Fibroblast of villous mesenchyme (primary cell): ENCODE measurements at regions not wholly inside any gene's neighbourhood (a gene's known extent, or its start where the extent isn't known, plus 50 kb on each side); places are given as distances from the start of the nearest gene placed in this dataset.
A peak's percentile ranks its signal among the peaks of the same experiment; 100 is the strongest.
"Not testable (repeated sequence)": the region's sequence is repeated elsewhere in the genome, so short reads cannot be mapped to it uniquely, and the experiment has no call there.

Experiments used
- DNase-seq: peaks from one replicate; pipeline ENCODE4 v3.0.0-alpha.2; 2010; ENCODE audit warnings: low read depth
- H3K4me3 ChIP-seq: 2 replicates; pipeline ENCODE4 v1.5.1; 2011; ENCODE audit warnings: low read depth, mild to moderate bottlenecking, low read length
- CTCF ChIP-seq: IDR thresholded peaks from 2 replicates; pipeline ENCODE4 v1.5.1; 2012; ENCODE audit warnings: low read depth, mild to moderate bottlenecking, low read length; ENCODE audit not compliant: insufficient read depth

GRCh38 chr1:100799954-100800612 is 80.5 kb downstream of the VCAM1 start:
- H3K4me3 ChIP-seq, result no peak overlapping the region
- peak; percentile 61 for DNase-seq
- TF ChIP-seq CTCF, result no peak

GRCh38 chr1:100801256-100801655 is 81.7 kb downstream of the VCAM1 start:
- not testable (repeated sequence) for H3K4me3 ChIP-seq, DNase-seq

- DNase-seq, H3K4me3 ChIP-seq: not testable (repeated sequence)
These were observed 83.7 kb downstream of the VCAM1 start for GRCh38 chr1:100803280-100803679.

GRCh38 chr1:100806601-100807000 is 87.1 kb downstream of the VCAM1 start:
- no peak for TF ChIP-seq CTCF
- DNase-seq, result no peak
- no peak overlapping the region for H3K4me3 ChIP-seq

- no peak overlapping the region for H3K4me3 ChIP-seq
- TF ChIP-seq CTCF, result no peak
- DNase-seq, result no peak
These were observed 84.3 kb downstream of the EXTL2 start for GRCh38 chr1:100810360-100810759.

- no peak overlapping the region for H3K4me3 ChIP-seq
- no peak for TF ChIP-seq CTCF
- no peak for DNase-seq
These were observed 82.8 kb downstream of the EXTL2 start for GRCh38 chr1:100811808-100812207.

- not testable (repeated sequence) for H3K4me3 ChIP-seq, DNase-seq
These were observed 79.7 kb downstream of the EXTL2 start for GRCh38 chr1:100814938-100815337.

- no peak for TF ChIP-seq CTCF
- no peak overlapping the region for H3K4me3 ChIP-seq
- DNase-seq, result no peak
These were observed 78.6 kb downstream of the EXTL2 start for GRCh38 chr1:100816049-100816448.

- not testable (repeated sequence) for DNase-seq, H3K4me3 ChIP-seq
These were observed 74.4 kb downstream of the EXTL2 start for GRCh38 chr1:100820195-100820594.

GRCh38 chr1:100821919-100822318 is 72.7 kb downstream of the EXTL2 start:
- DNase-seq, H3K4me3 ChIP-seq: not testable (repeated sequence)
